K562 (cell line): ENCODE measurements at regions not wholly inside any gene's neighbourhood (a gene's known extent, or its start where the extent isn't known, plus 50 kb on each side); places are given as distances from the start of the nearest gene placed in this dataset.

Source experiments
- ATAC-seq: fragments of 200-7000 bp; cut with Tn5 transposase; 3 replicates; pipeline ENCODE4 v1.9.1; 2020; ENCODE audit warnings: moderate library complexity
- BruUV-seq: library from RNA; stranded (reverse); fragments of 400-500 nt; replicated peaks from 2 replicates; lab custom pipeline; 2021; lab: Mats Ljungman, UMichigan
- CTCF ChIA-PET: fragments of 300-600 bp; formaldehyde crosslinking; extraction: SDS; loops from one replicate; lab custom pipeline; 2021; ENCODE audit warnings: low intra/inter-chr PET ratio; lab: Yijun Ruan, JAX
- POLR2A ChIA-PET: fragments of 300-600, 350-650 bp; sonication (Branson Sonifier 250); formaldehyde crosslinking; extraction: SDS; loops from one replicate; lab custom pipeline; 2021; ENCODE audit warnings: antibody characterized with exemption, inconsistent platforms; lab: Yijun Ruan, JAX
- DNase-seq, 4 experiments: peaks; one replicate each; pipeline versions ENCODE4 v3.0.0 to v3.0.0-alpha.2; 2011 to 2018; ENCODE audit warnings: low spot score in 3 of 4, mixed read lengths in 3 of 4; ENCODE audit errors: extremely low read depth in 1 of 4
- FAIRE-seq: peaks from 2 replicates; lab custom pipeline; 2011; peaks lifted over from hg19 to GRCh38; lab: Jason Lieb, UNC
- H2AFZ ChIP-seq: 2 replicates; pipeline ENCODE4 v1.6.0; 2011; ENCODE audit warnings: low read depth, low read length, control low read depth, inconsistent platforms
- H3K27ac ChIP-seq: fragments of 200-600 bp; 3 replicates; pipeline ENCODE4 v1.8.0; 2011; ENCODE audit warnings: low read depth, mild to moderate bottlenecking, control low read depth, inconsistent platforms, low read length, moderate library complexity, mixed read lengths; ENCODE audit errors: extremely low read depth
- H3K27me3 ChIP-seq, 2 experiments: fragments of 300-600 bp in 1 of 2; 2 replicates in 1 of 2; 3 replicates in 1 of 2; pipeline versions ENCODE4 v1.6.0 to v1.8.0; 2011; ENCODE audit warnings: inconsistent platforms in 2 of 2, low read length in 2 of 2, mild to moderate bottlenecking in 1 of 2, mixed read lengths in 1 of 2, moderate library complexity in 1 of 2; ENCODE audit not compliant: control insufficient read depth in 2 of 2, insufficient read depth in 2 of 2
- H3K36me3 ChIP-seq: fragments of 300-600 bp; 3 replicates; pipeline ENCODE4 v1.8.0; 2011; ENCODE audit warnings: mild to moderate bottlenecking, low read length, inconsistent platforms; ENCODE audit not compliant: control insufficient read depth, insufficient read depth
- H3K4me1 ChIP-seq, 2 experiments: fragments of 200-600 bp in 1 of 2; replicated peaks in 1 of 2; 2 replicates in 1 of 2; 3 replicates in 1 of 2; pipeline versions ENCODE4 v1.5.1 to v1.8.0; 2011; ENCODE audit warnings: inconsistent platforms in 2 of 2, low read length in 2 of 2, mild to moderate bottlenecking in 1 of 2, mixed read lengths in 1 of 2, moderate library complexity in 1 of 2; ENCODE audit not compliant: control insufficient read depth in 2 of 2, insufficient read depth in 2 of 2
- H3K4me2 ChIP-seq: 2 replicates; pipeline ENCODE4 v1.6.1; 2011; ENCODE audit warnings: low read length, control low read depth, inconsistent platforms, mixed read lengths; ENCODE audit not compliant: insufficient read depth
- H3K4me3 ChIP-seq: fragments of 200-600 bp; sonication (generic), shearing (Covaris generic); 2 replicates; pipeline ENCODE4 v1.5.1; 2016; ENCODE audit warnings: control low read depth, inconsistent platforms
- H3K79me2 ChIP-seq: fragments of 200-600 bp; 3 replicates; pipeline ENCODE4 v1.8.0; 2011; ENCODE audit warnings: low read length, inconsistent platforms; ENCODE audit not compliant: control insufficient read depth, insufficient read depth
- H3K9ac ChIP-seq, 2 experiments: 2 replicates each; pipeline versions ENCODE4 v1.6.0 to v1.6.1; 2011; ENCODE audit warnings: low read depth in 2 of 2, low read length in 2 of 2, control low read depth in 1 of 2, inconsistent platforms in 1 of 2, mild to moderate bottlenecking in 1 of 2, mixed read lengths in 1 of 2; ENCODE audit not compliant: insufficient read depth in 1 of 2
- H3K9me1 ChIP-seq: one replicate; pipeline ENCODE4 v1.6.0; 2011; ENCODE audit warnings: inconsistent platforms, mild to moderate bottlenecking, low read length, moderate library complexity; ENCODE audit not compliant: control insufficient read depth, insufficient read depth
- H3K9me3 ChIP-seq: replicated peaks from 2 replicates; pipeline ENCODE4 v1.5.1; 2011; ENCODE audit warnings: low read depth, low read length, inconsistent platforms; ENCODE audit not compliant: control insufficient read depth, insufficient read depth
- H4K20me1 ChIP-seq: replicated peaks from 2 replicates; pipeline ENCODE4 v1.6.1; 2011; ENCODE audit warnings: low read length, inconsistent platforms, mixed read lengths; ENCODE audit not compliant: control insufficient read depth, insufficient read depth
- ARHGAP35 ChIP-seq: fragments of 450-650 bp; IDR thresholded peaks from 2 replicates; pipeline ENCODE4 v1.6.1; 2018; ENCODE audit not compliant: partially characterized antibody
- EP400 ChIP-seq: fragments of 450-650 bp; IDR thresholded peaks from 2 replicates; pipeline ENCODE4 v1.6.1; 2017; ENCODE audit warnings: antibody characterized with exemption, mild to moderate bottlenecking, moderate library complexity
- FOXO4 ChIP-seq: fragments of 450-650 bp; formaldehyde crosslinking; IDR thresholded peaks from 2 replicates; pipeline ENCODE4 v1.4.0; 2020; ENCODE audit warnings: mild to moderate bottlenecking, moderate library complexity
- FOXP4 ChIP-seq: sonication (generic); formaldehyde crosslinking; IDR thresholded peaks from 2 replicates; pipeline ENCODE4 v1.8.0; 2022; ENCODE audit warnings: mild to moderate bottlenecking, missing genetic modification reagents, borderline replicate concordance
- RBM25 ChIP-seq: fragments of 200-400 bp; formaldehyde crosslinking; IDR thresholded peaks from 2 replicates; pipeline ENCODE4 v1.6.1; 2018; ENCODE audit warnings: low read length, low read depth, moderate library complexity; ENCODE audit not compliant: severe bottlenecking
- WHSC1 ChIP-seq: IDR thresholded peaks from one replicate; pipeline ENCODE4 v1.6.1; 2012; ENCODE audit warnings: low read length, control low read depth, inconsistent platforms
- ZNF277 ChIP-seq: fragments of 250-450 bp; sonication (Bioruptor Pico); IDR thresholded peaks from 2 replicates; pipeline ENCODE4 v1.8.0; 2022; ENCODE audit warnings: inconsistent platforms, mild to moderate bottlenecking, moderate library complexity, borderline replicate concordance
- ZNF778 ChIP-seq: fragments of 450-650 bp; formaldehyde crosslinking; IDR thresholded peaks from 2 replicates; pipeline ENCODE4 v1.4.0; 2020; ENCODE audit warnings: mild to moderate bottlenecking, moderate library complexity
- in situ Hi-C: fragments of 300-500 bp; cut with MboI; formaldehyde crosslinking; loops from 4 replicates; pipeline ENCODE4 v1.15.0; 2018; ENCODE audit warnings: inconsistent platforms, mixed read lengths
- intact Hi-C: fragments of 100-400 bp; cut with micrococcal nuclease; formaldehyde crosslinking; loops from 2 replicates; pipeline ENCODE4 v1.14.2; 2022

GRCh38 chr12:89906824-89907223, 198.2 kb upstream of the ATP2B1 start (continued):
- TF ChIP-seq WHSC1 (no peak), ARHGAP35 (no peak), ZNF277 (CRISPR knock-in tag) (no peak)

- in situ Hi-C loops: no loop called here
- DNase-seq (no peak), ATAC-seq (no peak), FAIRE-seq (no peak)
- H3K4me2 ChIP-seq: no peak overlapping the region
- POLR2A ChIA-PET: no interaction called here
- intact Hi-C loops: no loop called here
- H3K9ac ChIP-seq: no peak overlapping the region
- H3K27ac ChIP-seq: no peak overlapping the region
- CTCF ChIA-PET: no interaction called here
- no peak overlapping the region for H3K4me3 ChIP-seq
- H3K36me3 ChIP-seq: no peaks in the 10 kb centered on the region
- H3K4me1 ChIP-seq: no peaks in the 10 kb centered on the region
- TF ChIP-seq RBM25 (no peak), ZNF778 (CRISPR knock-in tag) (no peak), FOXO4 (CRISPR knock-in tag) (no peak), EP400 (no peak), FOXP4 (CRISPR knock-in tag) (no peak)
- no peak overlapping the region for H2AFZ ChIP-seq
- no peaks in the 10 kb centered on the region for H3K79me2 ChIP-seq
- H3K9me1 ChIP-seq: no peaks in the 10 kb centered on the region
- BruUV-seq: no TSS peak
- H3K9me3 ChIP-seq: no peaks in the 10 kb centered on the region
- no peaks in the 10 kb centered on the region for H3K27me3 ChIP-seq
- H4K20me1 ChIP-seq: no peaks in the 10 kb centered on the region
Measured at GRCh38 chr12:89906178-89906577, 197.5 kb upstream of the ATP2B1 start.
